Endothelial cell of umbilical vein (primary cell): ENCODE measurements at regions not wholly inside any gene's neighbourhood (a gene's known extent, or its start where the extent isn't known, plus 50 kb on each side); places are given as distances from the start of the nearest gene placed in this dataset.

Source experiments
- CTCF ChIP-seq, 2 donors: IDR thresholded peaks; 1 replicate in 1 of 2; 2 replicates in 1 of 2; pipeline ENCODE4 v1.5.1; 2011; ENCODE audit warnings: low read length in 2 of 2, mild to moderate bottlenecking in 2 of 2, moderate library complexity in 2 of 2, control low read depth in 1 of 2, inconsistent platforms in 1 of 2, low read depth in 1 of 2; ENCODE audit not compliant: insufficient read depth in 1 of 2; ENCODE audit errors: extremely low read depth in 1 of 2
- EZH2 ChIP-seq: IDR thresholded peaks from 2 replicates; pipeline ENCODE4 v1.6.1; 2012; ENCODE audit warnings: borderline replicate concordance, low read depth, mild to moderate bottlenecking, moderate library complexity, low read length, inconsistent platforms; ENCODE audit not compliant: severe bottlenecking
- FOS ChIP-seq: IDR thresholded peaks from 2 replicates; pipeline ENCODE4 v1.6.1; 2011; ENCODE audit warnings: mild to moderate bottlenecking, low read length, moderate library complexity, borderline replicate concordance; ENCODE audit not compliant: insufficient read depth
- POLR2A ChIP-seq: IDR thresholded peaks from 2 replicates; pipeline ENCODE4 v1.6.1; 2012; ENCODE audit warnings: low read depth, mild to moderate bottlenecking, control low read depth, low read length
- POLR2AphosphoS5 ChIP-seq: IDR thresholded peaks from 2 replicates; pipeline ENCODE4 v1.6.1; 2012; ENCODE audit warnings: low read depth, mild to moderate bottlenecking, control low read depth, low read length, moderate library complexity; ENCODE audit not compliant: insufficient read depth
- TF ChIP-seq, protein P1 (sequence below): IDR thresholded peaks from 2 replicates; pipeline ENCODE4 v1.6.1; 2011; ENCODE audit not compliant: insufficient read depth, insufficient read length

DNA sequence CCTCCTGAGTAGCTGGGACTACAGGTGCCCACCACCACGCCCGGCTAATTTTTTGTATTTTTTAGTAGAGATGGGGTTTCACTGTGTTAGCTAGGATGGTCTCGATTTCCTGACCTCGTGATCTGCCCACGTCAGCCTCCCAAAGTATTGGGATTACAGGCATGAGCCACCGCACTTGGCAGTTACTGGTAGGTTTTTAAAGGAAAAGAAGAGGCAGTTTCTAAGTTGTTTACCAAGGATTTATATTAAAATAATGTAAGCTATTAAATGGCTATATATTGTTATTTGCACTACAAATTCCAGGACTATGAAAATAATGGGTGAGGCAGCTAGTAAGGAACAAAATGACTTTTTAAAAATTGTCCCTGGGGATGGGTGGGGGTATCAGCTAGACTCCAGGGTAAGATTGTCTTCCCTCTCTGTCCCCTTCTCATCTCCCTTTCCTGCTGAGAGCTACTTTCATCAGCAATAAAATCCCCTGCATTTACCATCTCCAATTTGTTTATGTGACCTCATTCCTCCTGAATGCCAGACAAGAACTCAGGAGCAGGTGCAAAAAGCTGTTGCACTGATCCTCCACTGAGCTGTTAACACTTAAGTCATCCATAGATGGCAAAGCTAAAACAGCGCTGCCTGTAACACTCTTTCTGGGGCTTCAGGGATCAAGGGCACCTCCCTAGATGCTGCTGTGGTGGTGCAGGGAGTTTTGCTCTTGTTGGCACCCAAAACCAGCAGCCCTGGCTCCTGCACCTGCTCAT, 165.2 kb downstream of the ZPLD1 start:
- TF ChIP-seq CTCF (IDR thresholded peaks at IDR 0.05; ENCODE audit: extremely low read depth in 1 of 2, insufficient read depth in 1 of 2, low read depth in 1 of 2, low read length in 2 of 2) (no peak), POLR2A (no peak), EZH2 (no peak), POLR2AphosphoS5 (no peak), FOS (no peak)
- TF ChIP-seq, protein P1, sequence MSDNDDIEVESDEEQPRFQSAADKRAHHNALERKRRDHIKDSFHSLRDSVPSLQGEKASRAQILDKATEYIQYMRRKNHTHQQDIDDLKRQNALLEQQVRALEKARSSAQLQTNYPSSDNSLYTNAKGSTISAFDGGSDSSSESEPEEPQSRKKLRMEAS, result no peak
